ENCODE measurements at regions not wholly inside any gene's neighbourhood (a gene's known extent, or its start where the extent isn't known, plus 50 kb on each side); places are given as distances from the start of the nearest gene placed in this dataset.

GRCh38 chr6:168784426-168784825 is 343.4 kb downstream of the SMOC2 start:
- Histone ChIP-seq H3K27me3 (ENCODE audit: insufficient read depth, low read depth) (no peaks in the 10 kb centered on the region), H3K27ac (no peak overlapping the region), H4K20me1 (ENCODE audit: insufficient read depth) (no peaks in the 10 kb centered on the region), H3K4me1 (replicated peaks; ENCODE audit: insufficient read depth) (no peaks in the 10 kb centered on the region), H3K9me3 (ENCODE audit: insufficient read depth, low read depth) (peaks cover 1% of the 10 kb centered on the region; the same call in 1 of the 2 replicates), H3K4me3 (no peak overlapping the region), H3K36me3 (ENCODE audit: low read depth) (no peaks in the 10 kb centered on the region), H3F3A (ENCODE audit: insufficient read depth, low read depth) (no peaks in the 10 kb centered on the region), H2AFZ (no peak overlapping the region), H3K9me2 (ENCODE audit: insufficient read depth) (no peaks in the 10 kb centered on the region), H3K4me2 (no peak overlapping the region), H3K79me2 (ENCODE audit: low read depth) (no peaks in the 10 kb centered on the region)
- BruUV-seq (replicated peaks) = no TSS peak
- POLR2A ChIA-PET (ENCODE audit: unreplicated experiment) = no interaction called here
- intact Hi-C loops (cut with micrococcal nuclease; ENCODE audit: unreplicated experiment) = no loop called here
- no peak for TF ChIP-seq EZH2 (IDR thresholded peaks at IDR 0.05; ENCODE audit: low read depth)
- no peak for TF ChIP-seq CTCF (conservative IDR thresholded peaks at IDR 0.05)
- DNase-seq = no peak
- CTCF ChIA-PET = no interaction called here

- no peak for DNase-seq
- Histone ChIP-seq H3K27ac (no peak overlapping the region), H3K9me3 (ENCODE audit: insufficient read depth, low read depth) (peaks cover 3% of the 10 kb centered on the region; the same call in 1 of the 2 replicates), H3K27me3 (ENCODE audit: insufficient read depth, low read depth) (no peaks in the 10 kb centered on the region), H3F3A (ENCODE audit: insufficient read depth, low read depth) (no peaks in the 10 kb centered on the region), H2AFZ (no peak overlapping the region), H3K36me3 (ENCODE audit: low read depth) (no peaks in the 10 kb centered on the region), H3K4me1 (replicated peaks; ENCODE audit: insufficient read depth) (no peaks in the 10 kb centered on the region), H3K9me2 (ENCODE audit: insufficient read depth) (no peaks in the 10 kb centered on the region), H3K4me2 (no peak overlapping the region), H4K20me1 (ENCODE audit: insufficient read depth) (no peaks in the 10 kb centered on the region), H3K4me3 (no peak overlapping the region), H3K79me2 (ENCODE audit: low read depth) (no peaks in the 10 kb centered on the region)
- ChIA-PET CTCF (no interaction called here), POLR2A (ENCODE audit: unreplicated experiment) (no interaction called here)
- TF ChIP-seq CTCF (conservative IDR thresholded peaks at IDR 0.05) (no peak), EZH2 (IDR thresholded peaks at IDR 0.05; ENCODE audit: low read depth) (no peak)
- BruUV-seq (replicated peaks) = no TSS peak
- intact Hi-C loops (cut with micrococcal nuclease; ENCODE audit: unreplicated experiment) = no loop called here
Measured at GRCh38 chr6:168783720-168784119, 342.7 kb downstream of the SMOC2 start.

GRCh38 chr6:168782187-168782751 is 341.3 kb downstream of the SMOC2 start:
- no peak overlapping the region for H3K4me2 ChIP-seq
- H3K4me3 ChIP-seq = no peak overlapping the region
- no peak overlapping the region for H2AFZ ChIP-seq
- H3K4me1 ChIP-seq (replicated peaks; ENCODE audit: insufficient read depth) = no peaks in the 10 kb centered on the region
- no peaks in the 10 kb centered on the region for H4K20me1 ChIP-seq (ENCODE audit: insufficient read depth)
- ChIA-PET POLR2A (ENCODE audit: unreplicated experiment) (no interaction called here), CTCF (no interaction called here)
- peaks cover 3% of the 10 kb centered on the region; the same call in 1 of the 2 replicates for H3K9me3 ChIP-seq (ENCODE audit: insufficient read depth, low read depth)
- H3K27ac ChIP-seq = no peak overlapping the region
- BruUV-seq (replicated peaks) = no TSS peak
- H3K36me3 ChIP-seq (ENCODE audit: low read depth) = no peaks in the 10 kb centered on the region
- no peak for DNase-seq
- no peaks in the 10 kb centered on the region for H3K27me3 ChIP-seq (ENCODE audit: insufficient read depth, low read depth)
- intact Hi-C loops (cut with micrococcal nuclease; ENCODE audit: unreplicated experiment) = no loop called here
- H3K9me2 ChIP-seq (ENCODE audit: insufficient read depth) = no peaks in the 10 kb centered on the region
- TF ChIP-seq EZH2 (IDR thresholded peaks at IDR 0.05; ENCODE audit: low read depth) (no peak), CTCF (conservative IDR thresholded peaks at IDR 0.05) (no peak)
- H3K79me2 ChIP-seq (ENCODE audit: low read depth) = no peaks in the 10 kb centered on the region
- no peaks in the 10 kb centered on the region for H3F3A ChIP-seq (ENCODE audit: insufficient read depth, low read depth)
